GM21423 (cell line): ENCODE measurements at regions not wholly inside any gene's neighbourhood (a gene's known extent, or its start where the extent isn't known, plus 50 kb on each side); places are given as distances from the start of the nearest gene placed in this dataset.

Source experiments
- ATAC-seq: cut with Tn5 transposase; IDR thresholded peaks from one replicate; pipeline ENCODE4 v1.9.1; 2021; ENCODE audit warnings: mild to moderate bottlenecking, moderate library complexity; ENCODE audit not compliant: unreplicated experiment

- ATAC-seq, result no peak
Measured at GRCh38 chr2:576292-576691, 100.9 kb downstream of the TMEM18 start.

GRCh38 chr2:575727-576236, 101.4 kb downstream of the TMEM18 start:
- ATAC-seq, result no peak

- no peak for ATAC-seq
Measured at GRCh38 chr2:575030-575726, 102.0 kb downstream of the TMEM18 start.

- ATAC-seq, result no peak
Measured at GRCh38 chr2:573805-574392, 103.3 kb downstream of the TMEM18 start.

- no peak for ATAC-seq
Measured at GRCh38 chr2:573025-573424, 104.2 kb downstream of the TMEM18 start.

GRCh38 chr2:569681-570080, 107.5 kb downstream of the TMEM18 start:
- no peak for ATAC-seq

GRCh38 chr2:568639-569235, 108.5 kb downstream of the TMEM18 start:
- ATAC-seq, result no peak

- ATAC-seq, result no peak
Measured at GRCh38 chr2:567865-568638, 109.2 kb downstream of the TMEM18 start.

- no peak for ATAC-seq
Measured at GRCh38 chr2:567496-567864, 109.7 kb downstream of the TMEM18 start.

GRCh38 chr2:566379-567313, 110.6 kb downstream of the TMEM18 start:
- no peak for ATAC-seq

- ATAC-seq, result no peak
Measured at GRCh38 chr2:564471-565181, 112.6 kb downstream of the TMEM18 start.

GRCh38 chr2:563512-563911, 113.7 kb downstream of the TMEM18 start:
- no peak for ATAC-seq

GRCh38 chr2:562391-563364, 114.5 kb downstream of the TMEM18 start:
- ATAC-seq, result no peak

- ATAC-seq, result no peak
Measured at GRCh38 chr2:558879-559278, 118.3 kb downstream of the TMEM18 start.

GRCh38 chr2:558302-558642, 118.9 kb downstream of the TMEM18 start:
- ATAC-seq, result no peak

- ATAC-seq, result no peak
Measured at GRCh38 chr2:557635-558301, 119.4 kb downstream of the TMEM18 start.

- ATAC-seq, result no peak
Measured at GRCh38 chr2:556485-556884, 120.7 kb downstream of the TMEM18 start.
